IMR-90 (cell line): ENCODE measurements at regions not wholly inside any gene's neighbourhood (a gene's known extent, or its start where the extent isn't known, plus 50 kb on each side); places are given as distances from the start of the nearest gene placed in this dataset.

ENCODE experiments used
- CTCF ChIP-seq: conservative IDR thresholded peaks from 2 replicates; pipeline ENCODE4 v1.5.1; 2012; ENCODE audit warnings: mild to moderate bottlenecking, low read depth, low read length, improper control_type of control experiment
- ELK1 ChIP-seq: fragments of 150-350 bp; IDR thresholded peaks from 2 replicates; pipeline ENCODE4 v1.6.1; 2016; ENCODE audit warnings: low read depth, mild to moderate bottlenecking, low read length, moderate library complexity, borderline replicate concordance
- MAFK ChIP-seq: IDR thresholded peaks from 2 replicates; pipeline ENCODE4 v1.6.1; 2012; ENCODE audit warnings: low read depth, low read length, improper control_type of control experiment
- POLR2A ChIP-seq: IDR thresholded peaks from 2 replicates; pipeline ENCODE4 v1.6.1; 2012; ENCODE audit warnings: mild to moderate bottlenecking, low read depth, low read length
- RCOR1 ChIP-seq: IDR thresholded peaks from 2 replicates; pipeline ENCODE4 v1.6.1; 2012; ENCODE audit warnings: mild to moderate bottlenecking, low read length, improper control_type of control experiment; ENCODE audit not compliant: insufficient replicate concordance
- RFX5 ChIP-seq: IDR thresholded peaks from 2 replicates; pipeline ENCODE4 v1.8.0; 2012; ENCODE audit warnings: low read depth, mild to moderate bottlenecking, low read length, moderate library complexity

- no peak for TF ChIP-seq POLR2A
- no peak for TF ChIP-seq CTCF
- no peak for TF ChIP-seq MAFK
- no peak for TF ChIP-seq RCOR1
- TF ChIP-seq ELK1, result no peak
- TF ChIP-seq RFX5, result no peak
Observed at GRCh38 chr3:103112273-103112672, 677.5 kb downstream of the ZPLD1 start.
